T-helper 1 cell treated with Interleukin-12 subunit alpha and Interleukin-12 subunit beta and Interleukin-4 antibody, amounts not matched to agents 30 μg/mL and 1 μg/mL, for 36 hours (primary cell): ENCODE measurements at regions not wholly inside any gene's neighbourhood (a gene's known extent, or its start where the extent isn't known, plus 50 kb on each side); places are given as distances from the start of the nearest gene placed in this dataset.
"Not testable (repeated sequence)": the region's sequence is repeated elsewhere in the genome, so short reads cannot be mapped to it uniquely, and the experiment has no call there.

Source experiments
- H3K27ac Mint-ChIP-seq: one replicate; pipeline ENCODE4 v1.8.0; 2021; ENCODE audit warnings: mild to moderate bottlenecking, mixed read lengths
- H3K27me3 Mint-ChIP-seq: one replicate; pipeline ENCODE4 v1.8.0; 2021; ENCODE audit warnings: low read depth, mixed read lengths
- H3K36me3 Mint-ChIP-seq: one replicate; pipeline ENCODE4 v1.8.0; 2021; ENCODE audit warnings: low read depth, mixed read lengths
- H3K4me1 Mint-ChIP-seq: one replicate; pipeline ENCODE4 v1.8.0; 2021; ENCODE audit warnings: low read depth, mixed read lengths
- H3K4me3 Mint-ChIP-seq: one replicate; pipeline ENCODE4 v1.8.0; 2021; ENCODE audit warnings: mild to moderate bottlenecking, moderate library complexity, mixed read lengths
- H3K9me3 Mint-ChIP-seq: one replicate; pipeline ENCODE4 v1.8.0; 2021; ENCODE audit warnings: mixed read lengths

DNA sequence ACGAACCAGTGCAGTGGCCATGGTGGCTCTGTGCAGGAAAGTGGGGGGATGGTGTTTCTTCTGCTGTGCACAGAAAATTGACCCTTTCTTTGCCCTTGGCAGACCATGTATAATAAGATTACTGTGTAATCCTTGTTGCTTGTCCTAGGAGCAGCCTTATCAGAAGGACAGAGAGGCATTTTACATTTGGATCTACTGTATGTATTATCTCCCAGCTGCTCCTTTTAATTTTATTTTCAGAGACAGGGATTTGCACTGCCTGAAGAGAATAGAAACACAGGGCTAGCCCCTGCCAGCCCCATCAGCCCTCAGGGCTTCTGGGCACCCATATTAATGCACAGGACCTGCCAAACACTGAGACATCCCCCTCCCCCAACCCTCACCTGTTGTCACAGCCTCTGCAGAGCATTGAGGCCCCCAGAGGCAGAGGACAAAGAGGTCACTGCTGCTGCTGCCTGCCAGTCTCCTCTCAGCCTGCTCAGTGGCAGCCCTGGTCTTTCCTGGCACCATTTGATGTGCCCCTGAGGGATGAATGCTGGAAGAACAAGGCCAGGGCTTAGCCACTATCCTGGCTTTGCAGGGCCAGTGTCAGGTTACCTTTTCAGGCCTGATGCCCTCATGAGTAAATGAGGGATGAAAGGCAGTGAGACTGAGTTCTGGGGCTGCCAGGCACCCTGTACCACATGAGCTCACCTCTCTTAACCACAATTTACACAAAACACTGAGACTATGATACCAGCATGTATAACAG is 533.4 kb downstream of the NTRK3 start:
- no peak overlapping the region for H3K27ac Mint-ChIP-seq
- H3K4me1 Mint-ChIP-seq: no peaks in the 10 kb centered on the region
- no peaks in the 10 kb centered on the region for H3K9me3 Mint-ChIP-seq
- H3K27me3 Mint-ChIP-seq: no peaks in the 10 kb centered on the region
- H3K4me3 Mint-ChIP-seq: no peak overlapping the region
- H3K36me3 Mint-ChIP-seq: no peaks in the 10 kb centered on the region

- Mint-ChIP-seq H3K36me3 (no peaks in the 10 kb centered on the region), H3K4me1 (no peaks in the 10 kb centered on the region), H3K4me3 (no peak overlapping the region), H3K27me3 (no peaks in the 10 kb centered on the region), H3K9me3 (no peaks in the 10 kb centered on the region), H3K27ac (no peak overlapping the region)
These were observed 536.3 kb downstream of the NTRK3 start for GRCh38 chr15:87720235-87720634.

GRCh38 chr15:87716422-87716821 is 540.1 kb downstream of the NTRK3 start:
- H3K4me3 Mint-ChIP-seq: no peak overlapping the region
- H3K27me3 Mint-ChIP-seq: no peaks in the 10 kb centered on the region
- H3K9me3 Mint-ChIP-seq: no peaks in the 10 kb centered on the region
- no peak overlapping the region for H3K27ac Mint-ChIP-seq
- H3K4me1 Mint-ChIP-seq: no peaks in the 10 kb centered on the region
- no peaks in the 10 kb centered on the region for H3K36me3 Mint-ChIP-seq

- H3K27me3 Mint-ChIP-seq: no peaks in the 10 kb centered on the region
- no peaks in the 10 kb centered on the region for H3K4me1 Mint-ChIP-seq
- H3K36me3 Mint-ChIP-seq: no peaks in the 10 kb centered on the region
- no peaks in the 10 kb centered on the region for H3K9me3 Mint-ChIP-seq
- no peak overlapping the region for H3K4me3 Mint-ChIP-seq
- H3K27ac Mint-ChIP-seq: no peak overlapping the region
These were observed 541.3 kb downstream of the NTRK3 start for GRCh38 chr15:87715252-87715651.

- no peak overlapping the region for H3K27ac Mint-ChIP-seq
- H3K9me3 Mint-ChIP-seq: no peaks in the 10 kb centered on the region
- H3K4me3 Mint-ChIP-seq: no peak overlapping the region
- no peaks in the 10 kb centered on the region for H3K27me3 Mint-ChIP-seq
- no peaks in the 10 kb centered on the region for H3K36me3 Mint-ChIP-seq
- H3K4me1 Mint-ChIP-seq: no peaks in the 10 kb centered on the region
These were observed 543.1 kb downstream of the NTRK3 start for GRCh38 chr15:87713475-87713879.

DNA sequence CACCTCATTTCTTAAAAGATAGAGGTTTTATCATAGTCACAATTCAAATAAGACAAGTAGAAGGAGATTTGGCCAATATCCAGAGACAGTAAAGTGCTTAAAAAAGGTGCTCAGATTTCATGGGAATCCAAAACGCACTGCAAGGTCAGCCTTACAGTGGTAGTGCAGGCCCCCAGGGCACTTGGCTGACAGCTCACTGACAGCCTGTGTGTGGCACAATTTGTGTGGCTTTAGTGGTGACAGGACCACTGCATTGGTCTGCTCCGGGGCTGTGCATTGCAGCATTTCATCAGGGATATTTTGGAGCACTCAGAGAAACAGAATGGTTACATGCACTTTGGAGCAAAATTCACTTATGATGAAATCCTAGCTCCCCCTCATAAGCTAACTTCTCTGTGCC is 544.3 kb downstream of the NTRK3 start:
- H3K4me3 Mint-ChIP-seq: no peak overlapping the region
- no peaks in the 10 kb centered on the region for H3K36me3 Mint-ChIP-seq
- H3K9me3 Mint-ChIP-seq: no peaks in the 10 kb centered on the region
- H3K4me1 Mint-ChIP-seq: no peaks in the 10 kb centered on the region
- H3K27me3 Mint-ChIP-seq: no peaks in the 10 kb centered on the region
- no peak overlapping the region for H3K27ac Mint-ChIP-seq

DNA sequence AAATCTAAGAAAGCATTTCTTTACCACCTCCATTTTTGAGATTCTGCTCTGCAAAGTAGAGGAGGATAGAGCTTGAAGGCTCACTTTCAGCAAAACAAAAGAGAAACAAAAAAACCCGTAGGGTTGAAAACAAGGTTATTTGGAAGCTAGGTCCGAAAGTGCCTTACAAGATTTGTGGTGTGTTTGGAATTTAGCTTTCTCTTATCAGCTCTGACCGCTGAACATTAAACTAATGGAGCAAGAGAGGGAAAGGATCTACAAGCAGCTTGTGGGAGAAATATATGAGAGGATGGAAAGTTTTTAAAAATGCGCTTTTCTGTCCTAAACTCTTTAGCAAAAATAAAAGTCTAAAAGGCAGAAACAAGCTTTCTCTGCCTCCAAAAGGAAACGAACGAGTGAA is 545.5 kb downstream of the NTRK3 start:
- H3K36me3 Mint-ChIP-seq: no peaks in the 10 kb centered on the region
- no peaks in the 10 kb centered on the region for H3K4me1 Mint-ChIP-seq
- no peak overlapping the region for H3K27ac Mint-ChIP-seq
- no peak overlapping the region for H3K4me3 Mint-ChIP-seq
- no peaks in the 10 kb centered on the region for H3K9me3 Mint-ChIP-seq
- H3K27me3 Mint-ChIP-seq: no peaks in the 10 kb centered on the region

DNA sequence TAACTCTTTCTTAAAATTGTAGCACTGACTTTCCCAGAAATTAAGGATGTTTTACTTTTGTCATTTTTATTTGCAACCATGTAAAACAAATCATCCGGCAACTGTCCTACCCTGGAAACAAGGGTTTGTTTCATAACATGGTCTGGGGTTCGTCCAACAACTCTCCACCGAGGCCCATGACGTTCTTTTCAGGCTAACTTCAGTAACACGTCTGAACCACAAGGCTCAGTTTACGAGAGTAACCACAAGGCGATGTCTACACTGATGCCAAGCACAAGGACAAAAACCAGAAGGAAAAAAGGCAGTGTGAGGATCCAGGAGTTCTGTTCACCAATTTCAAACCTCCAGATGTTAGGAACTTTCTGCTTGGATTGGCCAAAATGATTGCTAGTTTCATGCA is 546.1 kb downstream of the NTRK3 start:
- H3K27ac Mint-ChIP-seq: no peak overlapping the region
- no peaks in the 10 kb centered on the region for H3K4me1 Mint-ChIP-seq
- no peaks in the 10 kb centered on the region for H3K36me3 Mint-ChIP-seq
- H3K9me3 Mint-ChIP-seq: no peaks in the 10 kb centered on the region
- H3K27me3 Mint-ChIP-seq: no peaks in the 10 kb centered on the region
- no peak overlapping the region for H3K4me3 Mint-ChIP-seq

DNA sequence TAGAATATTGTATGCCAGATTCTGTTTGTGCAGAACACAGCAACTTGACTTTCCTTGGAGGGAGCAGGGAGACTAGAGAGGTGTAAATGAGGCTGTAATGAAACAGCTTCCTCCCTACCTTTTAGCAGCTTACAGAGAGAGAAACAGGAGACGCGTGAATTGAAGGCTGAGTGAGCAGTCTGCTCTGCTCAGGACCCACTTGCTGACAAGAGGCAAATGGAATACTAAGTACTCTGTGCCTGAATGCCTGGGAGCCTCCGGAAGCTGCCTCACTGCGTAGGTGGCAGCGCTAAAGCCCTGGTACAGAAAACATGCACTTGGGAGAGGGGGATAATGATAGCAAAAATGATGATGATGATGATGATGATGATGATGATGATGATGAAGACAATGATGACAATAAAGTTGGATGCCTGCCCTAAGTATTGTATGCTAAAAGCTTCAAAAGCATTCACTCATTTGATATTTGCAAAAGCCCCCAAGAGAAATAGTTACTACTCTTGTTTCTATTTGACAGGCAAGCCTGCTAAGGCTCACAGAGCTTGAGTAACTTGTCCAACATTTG is 548.9 kb downstream of the NTRK3 start:
- Mint-ChIP-seq H3K9me3 (no peaks in the 10 kb centered on the region), H3K27me3 (no peaks in the 10 kb centered on the region), H3K4me3 (no peak overlapping the region), H3K4me1 (no peaks in the 10 kb centered on the region), H3K27ac (no peak overlapping the region), H3K36me3 (no peaks in the 10 kb centered on the region)

GRCh38 chr15:87707071-87707470 is 549.5 kb downstream of the NTRK3 start:
- Mint-ChIP-seq H3K4me3 (no peak overlapping the region), H3K27me3 (no peaks in the 10 kb centered on the region), H3K36me3 (no peaks in the 10 kb centered on the region), H3K27ac (no peak overlapping the region), H3K9me3 (no peaks in the 10 kb centered on the region), H3K4me1 (no peaks in the 10 kb centered on the region)

DNA sequence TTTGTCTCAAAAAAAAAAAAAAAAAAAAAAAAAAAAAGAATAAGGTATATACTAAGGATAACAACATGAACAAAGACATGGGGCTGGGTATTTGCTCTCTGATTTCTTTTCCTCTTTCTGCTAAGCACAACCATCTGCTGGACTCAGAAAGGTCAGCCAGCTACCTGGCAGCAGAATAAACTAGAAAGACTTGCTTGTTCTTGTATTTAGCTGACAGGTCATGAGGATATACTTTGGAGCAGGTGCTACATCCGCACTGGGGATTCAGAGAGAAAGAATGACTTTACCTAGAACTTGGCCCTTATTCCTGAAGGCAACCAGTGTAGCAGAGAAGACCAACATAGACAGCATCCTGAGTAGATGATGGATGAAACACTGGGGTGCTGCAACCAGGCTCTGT is 550.5 kb downstream of the NTRK3 start:
- Mint-ChIP-seq H3K27ac (no peak overlapping the region), H3K36me3 (no peaks in the 10 kb centered on the region), H3K27me3 (no peaks in the 10 kb centered on the region), H3K9me3 (no peaks in the 10 kb centered on the region), H3K4me1 (no peaks in the 10 kb centered on the region), H3K4me3 (no peak overlapping the region)

DNA sequence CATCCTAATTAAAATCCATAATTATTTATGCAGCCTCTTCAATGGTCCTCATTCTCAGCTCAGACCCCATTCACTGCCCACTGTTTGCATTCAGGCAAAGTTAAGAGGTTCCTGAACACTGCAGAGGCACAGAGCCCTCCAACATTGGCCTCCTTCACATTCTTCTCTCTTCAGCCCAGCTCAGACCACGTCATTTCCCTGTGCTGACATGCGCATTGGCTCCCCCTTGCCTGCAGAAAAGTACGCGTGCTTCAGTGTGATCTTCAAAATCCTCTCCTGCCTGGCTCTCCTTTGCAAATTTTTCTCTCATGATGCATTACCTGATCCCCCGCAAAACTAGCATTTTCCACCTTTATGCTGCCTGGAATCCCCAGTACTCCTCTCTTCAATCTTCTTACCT is 552.3 kb downstream of the NTRK3 start:
- H3K36me3 Mint-ChIP-seq: no peaks in the 10 kb centered on the region
- no peak overlapping the region for H3K27ac Mint-ChIP-seq
- peaks cover 5% of the 10 kb centered on the region for H3K9me3 Mint-ChIP-seq
- H3K4me1 Mint-ChIP-seq: no peaks in the 10 kb centered on the region
- no peak overlapping the region for H3K4me3 Mint-ChIP-seq
- no peaks in the 10 kb centered on the region for H3K27me3 Mint-ChIP-seq

DNA sequence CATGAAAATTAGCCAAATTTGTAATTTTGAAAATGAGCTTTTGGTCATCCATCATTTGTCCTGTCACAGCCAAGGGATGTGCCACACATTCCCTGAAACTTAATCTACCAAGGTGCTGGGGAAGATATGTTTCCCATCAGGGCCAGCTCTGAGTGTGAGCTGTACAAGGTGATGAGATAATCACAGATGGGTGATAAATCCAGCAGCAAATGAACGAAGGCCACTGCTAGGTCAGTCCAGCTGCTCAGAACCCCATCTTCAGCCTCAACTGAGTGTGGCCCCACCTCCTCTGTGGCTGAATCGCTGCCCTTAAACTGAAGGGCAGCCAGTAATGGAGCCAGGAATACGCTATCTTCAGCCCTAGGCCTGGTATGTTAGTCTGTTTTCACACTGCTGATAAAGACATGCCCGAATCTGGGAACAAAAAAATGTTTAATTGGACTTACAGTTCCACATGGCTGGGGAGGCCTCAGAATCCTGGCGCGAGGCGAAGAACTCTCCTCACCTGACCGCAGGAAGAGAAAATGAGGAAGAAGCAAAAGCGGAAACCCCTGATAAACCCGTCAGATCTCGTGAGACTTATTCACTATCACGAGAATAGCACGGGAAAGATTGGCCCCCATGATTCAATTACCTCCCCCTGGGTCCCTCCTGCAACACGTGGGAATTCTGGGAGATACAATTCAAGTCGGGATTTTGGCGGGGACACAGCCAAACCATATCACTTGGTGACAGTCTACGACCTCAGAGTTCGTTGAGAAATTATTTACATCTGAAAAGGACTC is 553.0 kb downstream of the NTRK3 start:
- no peaks in the 10 kb centered on the region for H3K4me1 Mint-ChIP-seq
- no peaks in the 10 kb centered on the region for H3K27me3 Mint-ChIP-seq
- H3K36me3 Mint-ChIP-seq: no peaks in the 10 kb centered on the region
- no peak overlapping the region for H3K27ac Mint-ChIP-seq
- H3K4me3 Mint-ChIP-seq: no peak overlapping the region
- peaks cover 8% of the 10 kb centered on the region for H3K9me3 Mint-ChIP-seq

- peaks cover 9% of the 10 kb centered on the region for H3K9me3 Mint-ChIP-seq
- no peaks in the 10 kb centered on the region for H3K4me1 Mint-ChIP-seq
- H3K4me3 Mint-ChIP-seq: no peak overlapping the region
- H3K27me3 Mint-ChIP-seq: no peaks in the 10 kb centered on the region
- H3K36me3 Mint-ChIP-seq: no peaks in the 10 kb centered on the region
- H3K27ac Mint-ChIP-seq: no peak overlapping the region
These were observed 554.3 kb downstream of the NTRK3 start for GRCh38 chr15:87702270-87702669.

GRCh38 chr15:87698467-87698866 is 558.1 kb downstream of the NTRK3 start:
- not testable (repeated sequence) for H3K27me3 Mint-ChIP-seq, H3K27ac Mint-ChIP-seq, H3K4me1 Mint-ChIP-seq, H3K4me3 Mint-ChIP-seq, H3K36me3 Mint-ChIP-seq
- peaks cover 29% of the 10 kb centered on the region for H3K9me3 Mint-ChIP-seq
